ENCODE measurements at regions not wholly inside any gene's neighbourhood (a gene's known extent, or its start where the extent isn't known, plus 50 kb on each side); places are given as distances from the start of the nearest gene placed in this dataset.

DNA sequence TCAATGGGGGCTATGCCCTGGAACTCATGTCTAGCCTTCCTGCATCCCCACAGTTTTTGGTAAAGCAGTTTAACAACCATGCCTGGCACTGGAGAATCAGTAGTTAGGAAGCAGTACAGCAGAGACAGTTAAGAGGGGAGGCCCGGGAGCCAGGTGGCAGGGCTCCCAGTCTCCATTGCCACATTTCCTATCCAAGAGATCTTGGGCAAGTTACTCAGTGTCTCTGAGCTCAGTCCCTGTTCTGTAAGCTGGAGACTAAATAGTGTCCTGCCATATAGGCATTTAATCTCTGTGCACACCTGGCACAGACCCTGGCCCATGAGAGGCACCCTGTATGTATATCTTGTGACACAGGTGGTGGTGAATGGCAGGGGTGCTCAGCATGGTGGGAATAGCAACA lies 156.1 kb upstream of the EOLA2 start:
- TF ChIP-seq POLR2A (IDR thresholded peaks at IDR 0.05) = no peak
- TF ChIP-seq, protein P1, sequence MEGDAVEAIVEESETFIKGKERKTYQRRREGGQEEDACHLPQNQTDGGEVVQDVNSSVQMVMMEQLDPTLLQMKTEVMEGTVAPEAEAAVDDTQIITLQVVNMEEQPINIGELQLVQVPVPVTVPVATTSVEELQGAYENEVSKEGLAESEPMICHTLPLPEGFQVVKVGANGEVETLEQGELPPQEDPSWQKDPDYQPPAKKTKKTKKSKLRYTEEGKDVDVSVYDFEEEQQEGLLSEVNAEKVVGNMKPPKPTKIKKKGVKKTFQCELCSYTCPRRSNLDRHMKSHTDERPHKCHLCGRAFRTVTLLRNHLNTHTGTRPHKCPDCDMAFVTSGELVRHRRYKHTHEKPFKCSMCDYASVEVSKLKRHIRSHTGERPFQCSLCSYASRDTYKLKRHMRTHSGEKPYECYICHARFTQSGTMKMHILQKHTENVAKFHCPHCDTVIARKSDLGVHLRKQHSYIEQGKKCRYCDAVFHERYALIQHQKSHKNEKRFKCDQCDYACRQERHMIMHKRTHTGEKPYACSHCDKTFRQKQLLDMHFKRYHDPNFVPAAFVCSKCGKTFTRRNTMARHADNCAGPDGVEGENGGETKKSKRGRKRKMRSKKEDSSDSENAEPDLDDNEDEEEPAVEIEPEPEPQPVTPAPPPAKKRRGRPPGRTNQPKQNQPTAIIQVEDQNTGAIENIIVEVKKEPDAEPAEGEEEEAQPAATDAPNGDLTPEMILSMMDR (IDR thresholded peaks at IDR 0.05 in 4 of 5, conservative IDR thresholded peaks at IDR 0.05 in 1 of 5) = no peak

All from gastrocnemius medialis (tissue), 4 donors.